ENCODE measurements at regions not wholly inside any gene's neighbourhood (a gene's known extent, or its start where the extent isn't known, plus 50 kb on each side); places are given as distances from the start of the nearest gene placed in this dataset.

DNA sequence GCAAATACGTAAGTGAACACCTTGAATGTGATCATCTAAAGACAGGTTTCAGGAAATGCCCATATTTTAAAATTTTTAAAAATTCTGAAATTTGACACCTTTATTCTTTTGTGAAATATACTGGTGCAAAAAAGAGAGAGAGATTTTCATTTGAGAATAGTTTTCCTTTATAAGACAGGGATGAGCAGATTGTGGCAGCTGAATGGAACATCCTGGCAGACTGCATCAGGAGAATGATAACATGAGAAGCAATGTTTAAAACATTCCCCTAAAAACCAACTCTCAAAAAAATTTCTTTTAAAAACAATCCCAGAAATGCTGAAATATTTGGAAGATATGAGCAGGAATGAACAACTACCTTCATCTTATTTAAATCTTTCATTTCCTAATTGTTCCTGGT lies 744.8 kb upstream of the ID2 start:
- no peaks in the 10 kb centered on the region for H3K9me3 ChIP-seq (replicated peaks in 1 of 2; ENCODE audit: control insufficient read depth in 1 of 2, insufficient read depth in 1 of 2, low read length in 2 of 2)
- no peaks in the 10 kb centered on the region for H4K20me1 ChIP-seq (ENCODE audit: insufficient read depth, low read length)
- H3K79me2 ChIP-seq (ENCODE audit: insufficient read depth, low read length) = no peaks in the 10 kb centered on the region
- Mint-ChIP-seq H3K4me1 (peaks cover 8% of the 10 kb centered on the region), H3K4me3 (no peak overlapping the region), H3K27me3 (ENCODE audit: low read depth in 3 of 3) (peaks cover 0 to 2% (median 0%) of the 10 kb centered on the region in 3 donors), H3K36me3 (no peaks in the 10 kb centered on the region), H3K27ac (no peak overlapping the region), H3K9me3 (peaks cover 0 to 7% (median 0%) of the 10 kb centered on the region in 7 donors)
- H3K27ac ChIP-seq (ENCODE audit: low read depth in 1 of 2, low read length in 2 of 2) = no peak overlapping the region
- DNase-seq = no peak
- no peak overlapping the region for H2AFZ ChIP-seq (ENCODE audit: insufficient read depth, low read depth, low read length, poor library complexity, severe bottlenecking)
- H3K4me3 ChIP-seq (replicated peaks in 1 of 3; ENCODE audit: low read depth in 2 of 3, low read length in 3 of 3) = no peak overlapping the region
- no peak overlapping the region for H3K9ac ChIP-seq (ENCODE audit: insufficient read depth, low read length, poor library complexity, severe bottlenecking)
- no peaks in the 10 kb centered on the region for H3K36me3 ChIP-seq (replicated peaks in 1 of 2; ENCODE audit: control insufficient read depth in 1 of 2, insufficient read depth in 2 of 2, low read length in 2 of 2)
- H3K4me2 ChIP-seq (replicated peaks; ENCODE audit: extremely low read depth, low read length, poor library complexity, severe bottlenecking) = no peak overlapping the region
- H3K4me1 ChIP-seq (ENCODE audit: control insufficient read depth in 1 of 2, insufficient read depth in 2 of 2, low read length in 2 of 2) = no peaks in the 10 kb centered on the region
- TF ChIP-seq CTCF (IDR thresholded peaks at IDR 0.05) = no peak
- no CpG with 5 or more reads among the region's 1 CpG for WGBS (ENCODE audit: insufficient coverage)
- no peaks in the 10 kb centered on the region for H3K27me3 ChIP-seq (ENCODE audit: control insufficient read depth in 2 of 2, insufficient read depth in 2 of 2, low read length in 2 of 2)
- intact Hi-C loops (cut with micrococcal nuclease) = no loop called here

GRCh38 chr2:7940723-7941122 lies 741.1 kb upstream of the ID2 start:
- TF ChIP-seq CTCF (IDR thresholded peaks at IDR 0.05) = no peak
- peaks cover 8% of the 10 kb centered on the region for H3K4me1 Mint-ChIP-seq

More at GRCh38 chr2:7940723-7941122, 741.1 kb upstream of the ID2 start:
- no peak overlapping the region for H3K4me2 ChIP-seq (replicated peaks; ENCODE audit: extremely low read depth, low read length, poor library complexity, severe bottlenecking)
- no peaks in the 10 kb centered on the region for H3K36me3 ChIP-seq (replicated peaks in 1 of 2; ENCODE audit: control insufficient read depth in 1 of 2, insufficient read depth in 2 of 2, low read length in 2 of 2)
- Mint-ChIP-seq H3K27ac (no peak overlapping the region), H3K4me3 (no peak overlapping the region), H3K27me3 (ENCODE audit: low read depth in 3 of 3) (peaks cover 0 to 2% (median 0%) of the 10 kb centered on the region in 3 donors), H3K9me3 (peaks cover 0 to 5% (median 0%) of the 10 kb centered on the region in 7 donors), H3K36me3 (no peaks in the 10 kb centered on the region)
- no peaks in the 10 kb centered on the region for H3K27me3 ChIP-seq (ENCODE audit: control insufficient read depth in 2 of 2, insufficient read depth in 2 of 2, low read length in 2 of 2)
- DNase-seq = no peak
- no peaks in the 10 kb centered on the region for H3K79me2 ChIP-seq (ENCODE audit: insufficient read depth, low read length)
- H4K20me1 ChIP-seq (ENCODE audit: insufficient read depth, low read length) = no peaks in the 10 kb centered on the region
- no CpG with 5 or more reads among the region's 3 CpGs for WGBS (ENCODE audit: insufficient coverage)
- no peak overlapping the region for H3K9ac ChIP-seq (ENCODE audit: insufficient read depth, low read length, poor library complexity, severe bottlenecking)
- no peaks in the 10 kb centered on the region for H3K9me3 ChIP-seq (replicated peaks in 1 of 2; ENCODE audit: control insufficient read depth in 1 of 2, insufficient read depth in 1 of 2, low read length in 2 of 2)
- H2AFZ ChIP-seq (ENCODE audit: insufficient read depth, low read depth, low read length, poor library complexity, severe bottlenecking) = no peak overlapping the region
- H3K4me3 ChIP-seq (replicated peaks in 1 of 3; ENCODE audit: low read depth in 2 of 3, low read length in 3 of 3) = no peak overlapping the region
- no peaks in the 10 kb centered on the region for H3K4me1 ChIP-seq (ENCODE audit: control insufficient read depth in 1 of 2, insufficient read depth in 2 of 2, low read length in 2 of 2)
- no peak overlapping the region for H3K27ac ChIP-seq (ENCODE audit: low read depth in 1 of 2, low read length in 2 of 2)
- intact Hi-C loops (cut with micrococcal nuclease) = no loop called here

Measured in CD14-positive monocyte (primary cell).